K562 (cell line): ENCODE measurements at regions not wholly inside any gene's neighbourhood (a gene's known extent, or its start where the extent isn't known, plus 50 kb on each side); places are given as distances from the start of the nearest gene placed in this dataset.

Experiments used
- ATAC-seq: fragments of 200-7000 bp; cut with Tn5 transposase; 3 replicates; pipeline ENCODE4 v1.9.1; 2020; ENCODE audit warnings: moderate library complexity
- BruUV-seq: library from RNA; stranded (reverse); fragments of 400-500 nt; replicated peaks from 2 replicates; lab custom pipeline; 2021; lab: Mats Ljungman, UMichigan
- CTCF ChIA-PET: fragments of 300-600 bp; formaldehyde crosslinking; extraction: SDS; loops from one replicate; lab custom pipeline; 2021; ENCODE audit warnings: low intra/inter-chr PET ratio; lab: Yijun Ruan, JAX
- POLR2A ChIA-PET: fragments of 300-600, 350-650 bp; sonication (Branson Sonifier 250); formaldehyde crosslinking; extraction: SDS; loops from one replicate; lab custom pipeline; 2021; ENCODE audit warnings: antibody characterized with exemption, inconsistent platforms; lab: Yijun Ruan, JAX
- DNase-seq, 4 experiments: peaks; one replicate each; pipeline versions ENCODE4 v3.0.0 to v3.0.0-alpha.2; 2011 to 2018; ENCODE audit warnings: low spot score in 3 of 4, mixed read lengths in 3 of 4; ENCODE audit errors: extremely low read depth in 1 of 4
- FAIRE-seq: peaks from 2 replicates; lab custom pipeline; 2011; peaks lifted over from hg19 to GRCh38; lab: Jason Lieb, UNC
- H2AFZ ChIP-seq: 2 replicates; pipeline ENCODE4 v1.6.0; 2011; ENCODE audit warnings: low read depth, low read length, control low read depth, inconsistent platforms
- H3K27ac ChIP-seq: fragments of 200-600 bp; 3 replicates; pipeline ENCODE4 v1.8.0; 2011; ENCODE audit warnings: low read depth, mild to moderate bottlenecking, control low read depth, inconsistent platforms, low read length, moderate library complexity, mixed read lengths; ENCODE audit errors: extremely low read depth
- H3K27me3 ChIP-seq, 2 experiments: fragments of 300-600 bp in 1 of 2; 2 replicates in 1 of 2; 3 replicates in 1 of 2; pipeline versions ENCODE4 v1.6.0 to v1.8.0; 2011; ENCODE audit warnings: inconsistent platforms in 2 of 2, low read length in 2 of 2, mild to moderate bottlenecking in 1 of 2, mixed read lengths in 1 of 2, moderate library complexity in 1 of 2; ENCODE audit not compliant: control insufficient read depth in 2 of 2, insufficient read depth in 2 of 2
- H3K36me3 ChIP-seq: fragments of 300-600 bp; 3 replicates; pipeline ENCODE4 v1.8.0; 2011; ENCODE audit warnings: mild to moderate bottlenecking, low read length, inconsistent platforms; ENCODE audit not compliant: control insufficient read depth, insufficient read depth
- H3K4me1 ChIP-seq, 2 experiments: fragments of 200-600 bp in 1 of 2; replicated peaks in 1 of 2; 2 replicates in 1 of 2; 3 replicates in 1 of 2; pipeline versions ENCODE4 v1.5.1 to v1.8.0; 2011; ENCODE audit warnings: inconsistent platforms in 2 of 2, low read length in 2 of 2, mild to moderate bottlenecking in 1 of 2, mixed read lengths in 1 of 2, moderate library complexity in 1 of 2; ENCODE audit not compliant: control insufficient read depth in 2 of 2, insufficient read depth in 2 of 2
- H3K4me2 ChIP-seq: 2 replicates; pipeline ENCODE4 v1.6.1; 2011; ENCODE audit warnings: low read length, control low read depth, inconsistent platforms, mixed read lengths; ENCODE audit not compliant: insufficient read depth
- H3K4me3 ChIP-seq: fragments of 200-600 bp; sonication (generic), shearing (Covaris generic); 2 replicates; pipeline ENCODE4 v1.5.1; 2016; ENCODE audit warnings: control low read depth, inconsistent platforms
- H3K79me2 ChIP-seq: fragments of 200-600 bp; 3 replicates; pipeline ENCODE4 v1.8.0; 2011; ENCODE audit warnings: low read length, inconsistent platforms; ENCODE audit not compliant: control insufficient read depth, insufficient read depth
- H3K9ac ChIP-seq, 2 experiments: 2 replicates each; pipeline versions ENCODE4 v1.6.0 to v1.6.1; 2011; ENCODE audit warnings: low read depth in 2 of 2, low read length in 2 of 2, control low read depth in 1 of 2, inconsistent platforms in 1 of 2, mild to moderate bottlenecking in 1 of 2, mixed read lengths in 1 of 2; ENCODE audit not compliant: insufficient read depth in 1 of 2
- H3K9me1 ChIP-seq: one replicate; pipeline ENCODE4 v1.6.0; 2011; ENCODE audit warnings: inconsistent platforms, mild to moderate bottlenecking, low read length, moderate library complexity; ENCODE audit not compliant: control insufficient read depth, insufficient read depth
- H3K9me3 ChIP-seq: replicated peaks from 2 replicates; pipeline ENCODE4 v1.5.1; 2011; ENCODE audit warnings: low read depth, low read length, inconsistent platforms; ENCODE audit not compliant: control insufficient read depth, insufficient read depth
- H4K20me1 ChIP-seq: replicated peaks from 2 replicates; pipeline ENCODE4 v1.6.1; 2011; ENCODE audit warnings: low read length, inconsistent platforms, mixed read lengths; ENCODE audit not compliant: control insufficient read depth, insufficient read depth
- PBX2 ChIP-seq, 2 experiments: IDR thresholded peaks in 1 of 2; conservative IDR thresholded peaks in 1 of 2; 2 replicates each; pipeline ENCODE4 v1.6.1; 2016; ENCODE audit warnings: low read depth in 2 of 2, mild to moderate bottlenecking in 1 of 2, missing compliant biosample characterization in 1 of 2, missing genetic modification characterization in 1 of 2, moderate library complexity in 1 of 2
- ZNF232 ChIP-seq: sonication (generic); formaldehyde crosslinking; IDR thresholded peaks from 2 replicates; pipeline ENCODE4 v1.8.0; 2022; ENCODE audit warnings: mild to moderate bottlenecking, missing genetic modification reagents
- whole genome bisulfite sequencing: fragments of 100-300 bp; shearing (Covaris generic); methylation state at CpG from one replicate; pipeline ENCODE4 v1.1.6; 2016; ENCODE audit warnings: low coverage, mixed read lengths; ENCODE audit not compliant: insufficient coverage; ENCODE audit errors: missing lambda C conversion rate; 5-methylcytosine and 5-hydroxymethylcytosine counted together
- in situ Hi-C: fragments of 300-500 bp; cut with MboI; formaldehyde crosslinking; loops from 4 replicates; pipeline ENCODE4 v1.15.0; 2018; ENCODE audit warnings: inconsistent platforms, mixed read lengths
- intact Hi-C: fragments of 100-400 bp; cut with micrococcal nuclease; formaldehyde crosslinking; loops from 2 replicates; pipeline ENCODE4 v1.14.2; 2022
- TF ChIP-seq, protein P1 (sequence below): fragments of 450-650 bp; IDR thresholded peaks from 2 replicates; pipeline ENCODE4 v1.6.1; 2016; ENCODE audit warnings: antibody characterized with exemption
- TF ChIP-seq, protein P2 (sequence below): fragments of 250-450 bp; sonication (Bioruptor Pico); IDR thresholded peaks from 2 replicates; pipeline ENCODE4 v1.4.0; 2020
- TF ChIP-seq, protein P3 (sequence below): sonication (generic); formaldehyde crosslinking; IDR thresholded peaks from 2 replicates; pipeline ENCODE4 v1.8.0; 2022; ENCODE audit warnings: mild to moderate bottlenecking, low read depth, missing genetic modification reagents

DNA sequence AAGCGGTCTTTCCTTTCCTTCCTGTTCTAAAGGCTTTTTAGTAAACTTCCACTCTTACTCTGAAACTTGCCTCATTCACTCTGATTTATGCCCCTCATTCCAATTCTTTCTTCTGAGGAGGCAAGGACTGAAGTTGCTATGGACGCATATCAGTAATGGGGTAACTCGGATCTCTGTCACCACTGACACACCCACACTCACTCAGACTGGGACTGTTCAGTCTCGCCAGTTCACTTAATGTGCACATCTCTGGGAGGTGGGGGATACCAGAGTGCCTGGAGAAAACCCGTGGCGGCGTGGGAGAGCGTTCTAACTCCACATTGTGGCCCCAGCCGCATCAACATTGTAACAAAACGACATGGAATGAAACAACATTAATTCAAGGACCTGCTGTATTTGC is 1139.3 kb upstream of the CELF2 start (continued):
- TF ChIP-seq, protein P1, sequence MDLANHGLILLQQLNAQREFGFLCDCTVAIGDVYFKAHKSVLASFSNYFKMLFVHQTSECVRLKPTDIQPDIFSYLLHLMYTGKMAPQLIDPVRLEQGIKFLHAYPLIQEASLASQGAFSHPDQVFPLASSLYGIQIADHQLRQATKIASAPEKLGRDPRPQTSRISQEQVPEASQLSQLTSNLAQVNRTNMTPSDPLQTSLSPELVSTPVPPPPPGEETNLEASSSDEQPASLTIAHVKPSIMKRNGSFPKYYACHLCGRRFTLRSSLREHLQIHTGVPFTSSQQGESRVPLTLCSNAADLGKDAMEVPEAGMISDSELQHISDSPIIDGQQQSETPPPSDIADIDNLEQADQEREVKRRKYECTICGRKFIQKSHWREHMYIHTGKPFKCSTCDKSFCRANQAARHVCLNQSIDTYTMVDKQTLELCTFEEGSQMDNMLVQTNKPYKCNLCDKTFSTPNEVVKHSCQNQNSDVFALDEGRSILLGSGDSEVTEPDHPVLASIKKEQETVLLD = 0 out of 2 replicates have a peak, but pooled peaks have one; percentile 0
- no peak for TF ChIP-seq ZNF232 (CRISPR knock-in tag)
- TF ChIP-seq, protein P2, sequence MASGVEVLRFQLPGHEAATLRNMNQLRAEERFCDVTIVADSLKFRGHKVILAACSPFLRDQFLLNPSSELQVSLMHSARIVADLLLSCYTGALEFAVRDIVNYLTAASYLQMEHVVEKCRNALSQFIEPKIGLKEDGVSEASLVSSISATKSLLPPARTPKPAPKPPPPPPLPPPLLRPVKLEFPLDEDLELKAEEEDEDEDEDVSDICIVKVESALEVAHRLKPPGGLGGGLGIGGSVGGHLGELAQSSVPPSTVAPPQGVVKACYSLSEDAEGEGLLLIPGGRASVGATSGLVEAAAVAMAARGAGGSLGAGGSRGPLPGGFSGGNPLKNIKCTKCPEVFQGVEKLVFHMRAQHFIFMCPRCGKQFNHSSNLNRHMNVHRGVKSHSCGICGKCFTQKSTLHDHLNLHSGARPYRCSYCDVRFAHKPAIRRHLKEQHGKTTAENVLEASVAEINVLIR (CRISPR knock-in tag) = no peak

DNA sequence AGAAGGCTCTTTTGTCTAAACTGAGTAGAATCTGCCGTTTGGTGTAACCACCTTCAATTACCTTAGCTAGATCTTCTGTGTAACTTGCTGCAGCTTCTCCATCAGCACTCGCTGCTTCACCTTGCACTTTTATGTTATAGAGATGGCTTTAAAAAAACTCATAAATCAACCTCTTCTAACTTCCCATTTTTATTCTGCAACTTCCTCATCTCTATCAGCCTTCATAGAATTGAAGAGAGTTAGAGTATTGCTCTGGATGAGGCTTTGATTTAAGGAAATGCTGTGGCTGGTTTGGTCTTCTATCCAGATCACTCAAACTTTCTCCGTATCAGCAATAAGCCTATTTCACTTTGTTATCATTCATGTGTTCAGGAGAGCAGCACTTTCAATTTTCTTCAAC is 1131.9 kb upstream of the CELF2 start:
- Histone ChIP-seq H3K27ac (no peak overlapping the region), H3K36me3 (no peaks in the 10 kb centered on the region), H3K79me2 (no peaks in the 10 kb centered on the region), H2AFZ (no peak overlapping the region), H3K9me3 (no peaks in the 10 kb centered on the region; the same call in 1 of the 2 replicates), H3K4me1 (no peaks in the 10 kb centered on the region), H4K20me1 (no peaks in the 10 kb centered on the region), H3K27me3 (no peaks in the 10 kb centered on the region), H3K9ac (no peak overlapping the region), H3K4me2 (no peak overlapping the region), H3K4me3 (no peak overlapping the region), H3K9me1 (no peaks in the 10 kb centered on the region)
- ChIA-PET CTCF (no interaction called here), POLR2A (interaction anchor here (0.6 kb wide), 1 partner anchor 10 kb away, joined by 4 read pairs; no protein-coding TSS in a partner anchor)
- no TSS peak for BruUV-seq
- intact Hi-C loops = no loop called here
- no peak for ATAC-seq
- FAIRE-seq = no peak
- TF ChIP-seq, protein P3, sequence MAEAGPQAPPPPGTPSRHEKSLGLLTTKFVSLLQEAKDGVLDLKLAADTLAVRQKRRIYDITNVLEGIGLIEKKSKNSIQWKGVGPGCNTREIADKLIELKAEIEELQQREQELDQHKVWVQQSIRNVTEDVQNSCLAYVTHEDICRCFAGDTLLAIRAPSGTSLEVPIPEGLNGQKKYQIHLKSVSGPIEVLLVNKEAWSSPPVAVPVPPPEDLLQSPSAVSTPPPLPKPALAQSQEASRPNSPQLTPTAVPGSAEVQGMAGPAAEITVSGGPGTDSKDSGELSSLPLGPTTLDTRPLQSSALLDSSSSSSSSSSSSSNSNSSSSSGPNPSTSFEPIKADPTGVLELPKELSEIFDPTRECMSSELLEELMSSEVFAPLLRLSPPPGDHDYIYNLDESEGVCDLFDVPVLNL (CRISPR knock-in tag) = no peak
- TF ChIP-seq PBX2 (CRISPR knock-in tag; IDR thresholded peaks at IDR 0.05; ENCODE audit: low read depth) (no peak), PBX2 (tag; conservative IDR thresholded peaks at IDR 0.05; ENCODE audit: low read depth) (0 out of 2 replicates have a peak, but pooled peaks have one; percentile 22)
- in situ Hi-C loops = no loop called here
- no peak for DNase-seq
- WGBS = 3% methylated on average over 3 of the region's 3 CpGs
